IPS DF 6.9 (cell line): ENCODE measurements at regions not wholly inside any gene's neighbourhood (a gene's known extent, or its start where the extent isn't known, plus 50 kb on each side); places are given as distances from the start of the nearest gene placed in this dataset.

Source experiments
- DNase-seq: peaks from one replicate; pipeline ENCODE4 v3.0.0-alpha.2; 2013; ENCODE audit warnings: low read depth, low spot score
- H3K27ac ChIP-seq: one replicate; pipeline ENCODE4 v1.5.1; 2013; ENCODE audit warnings: low read length, control low read depth
- H3K27me3 ChIP-seq: 2 replicates; pipeline ENCODE4 v1.6.1; 2013; ENCODE audit warnings: mild to moderate bottlenecking, low read length; ENCODE audit not compliant: control insufficient read depth, insufficient read depth
- H3K36me3 ChIP-seq: 2 replicates; pipeline ENCODE4 v1.6.1; 2013; ENCODE audit warnings: low read length; ENCODE audit not compliant: control insufficient read depth, insufficient read depth
- H3K4me1 ChIP-seq: 2 replicates; pipeline ENCODE4 v1.6.1; 2013; ENCODE audit warnings: low read length; ENCODE audit not compliant: control insufficient read depth, insufficient read depth
- H3K4me3 ChIP-seq: 2 replicates; pipeline ENCODE4 v1.5.1; 2013; ENCODE audit warnings: mild to moderate bottlenecking, low read length
- H3K9me3 ChIP-seq: 2 replicates; pipeline ENCODE4 v1.6.1; 2013; ENCODE audit warnings: low read length, inconsistent platforms; ENCODE audit not compliant: control insufficient read depth, insufficient read depth
- WGBS: extraction: QIAGEN DNeasy Blood & Tissue Kit; methylation state at CpG from one replicate; pipeline ENCODE4 v1.1.7; 2013; ENCODE audit warnings: mixed read lengths, missing lambda C conversion rate; ENCODE audit not compliant: insufficient read length, insufficient coverage; 5-methylcytosine and 5-hydroxymethylcytosine counted together

GRCh38 chr13:73404581-73404980 is 345.8 kb downstream of the KLF5 start:
- no peaks in the 10 kb centered on the region for H3K4me1 ChIP-seq
- no peaks in the 10 kb centered on the region for H3K9me3 ChIP-seq
- no peaks in the 10 kb centered on the region for H3K27me3 ChIP-seq
- no peak overlapping the region for H3K27ac ChIP-seq
- WGBS: no CpG with 5 or more reads among the region's 2 CpGs
- no peaks in the 10 kb centered on the region for H3K36me3 ChIP-seq
- H3K4me3 ChIP-seq: no peak overlapping the region
- DNase-seq: no peak

DNA sequence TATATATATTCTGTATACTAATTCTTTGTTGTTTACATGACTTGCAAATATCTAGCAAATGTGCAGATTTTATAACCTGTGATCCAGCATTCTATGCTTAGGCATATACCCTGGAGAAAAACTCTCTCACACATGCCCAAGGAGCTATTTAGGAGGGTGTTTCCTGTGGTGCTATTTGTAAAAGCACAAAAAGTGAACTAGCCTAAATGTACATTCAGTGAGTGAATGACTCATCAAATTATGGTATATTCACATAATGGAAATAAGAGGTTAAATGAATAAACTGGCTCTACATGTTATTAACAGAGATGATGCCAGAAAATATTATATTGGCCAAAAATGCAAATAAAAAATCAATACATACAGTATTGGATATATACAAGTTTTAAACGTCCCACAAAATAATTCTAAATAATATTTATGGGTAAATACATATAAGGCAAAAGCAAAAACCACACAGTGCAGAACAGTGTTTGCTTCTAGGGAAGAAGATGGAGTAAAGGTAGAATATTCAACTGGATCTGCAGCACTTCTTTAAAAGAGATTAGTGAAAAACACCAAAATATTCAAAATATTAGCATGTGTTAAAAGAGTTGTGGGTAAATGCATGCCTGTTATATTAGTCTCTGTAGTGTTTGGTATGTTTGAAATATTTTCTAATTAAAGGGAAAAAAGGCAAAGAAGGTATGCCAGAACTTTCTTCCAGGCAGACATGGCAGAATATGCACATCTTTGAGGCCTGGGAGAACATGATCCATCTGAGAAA is 344.7 kb downstream of the KLF5 start:
- Histone ChIP-seq H3K9me3 (no peaks in the 10 kb centered on the region), H3K27ac (no peak overlapping the region), H3K27me3 (no peaks in the 10 kb centered on the region), H3K4me3 (no peak overlapping the region), H3K4me1 (no peaks in the 10 kb centered on the region), H3K36me3 (no peaks in the 10 kb centered on the region)
- no peak for DNase-seq
- no CpG with 5 or more reads among the region's 1 CpG for WGBS

DNA sequence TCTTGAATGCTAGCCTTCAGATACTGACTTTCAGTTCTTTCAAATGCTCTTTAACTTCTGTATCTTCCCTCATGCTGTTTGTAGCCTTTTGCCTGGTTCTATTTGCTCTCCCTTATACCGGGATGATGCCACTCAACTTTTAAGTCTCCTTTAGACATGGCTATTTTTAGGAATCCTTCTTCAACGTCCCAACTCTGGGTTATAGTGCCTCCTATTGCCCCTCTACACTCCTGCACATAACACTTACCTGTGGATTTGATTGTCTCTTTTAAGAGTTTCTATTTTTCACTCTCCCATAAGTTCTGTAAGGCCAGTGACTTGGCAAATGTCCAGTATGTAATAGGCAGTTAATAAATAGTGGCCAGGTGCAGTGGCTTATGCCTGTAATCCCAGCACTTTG is 343.0 kb downstream of the KLF5 start:
- H3K27me3 ChIP-seq: no peaks in the 10 kb centered on the region
- no peaks in the 10 kb centered on the region for H3K36me3 ChIP-seq
- H3K4me1 ChIP-seq: no peaks in the 10 kb centered on the region
- DNase-seq: peak; percentile 9
- H3K4me3 ChIP-seq: no peak overlapping the region
- no peaks in the 10 kb centered on the region for H3K9me3 ChIP-seq
- no CpG with 5 or more reads among the region's 2 CpGs for WGBS
- H3K27ac ChIP-seq: no peak overlapping the region

- H3K27me3 ChIP-seq: no peaks in the 10 kb centered on the region
- H3K4me1 ChIP-seq: no peaks in the 10 kb centered on the region
- WGBS: no CpG with 5 or more reads among the region's 10 CpGs
- no peak overlapping the region for H3K27ac ChIP-seq
- no peaks in the 10 kb centered on the region for H3K36me3 ChIP-seq
- no peak for DNase-seq
- H3K9me3 ChIP-seq: no peaks in the 10 kb centered on the region
- H3K4me3 ChIP-seq: no peak overlapping the region
Measured at GRCh38 chr13:73399347-73400216, 340.8 kb downstream of the KLF5 start.

DNA sequence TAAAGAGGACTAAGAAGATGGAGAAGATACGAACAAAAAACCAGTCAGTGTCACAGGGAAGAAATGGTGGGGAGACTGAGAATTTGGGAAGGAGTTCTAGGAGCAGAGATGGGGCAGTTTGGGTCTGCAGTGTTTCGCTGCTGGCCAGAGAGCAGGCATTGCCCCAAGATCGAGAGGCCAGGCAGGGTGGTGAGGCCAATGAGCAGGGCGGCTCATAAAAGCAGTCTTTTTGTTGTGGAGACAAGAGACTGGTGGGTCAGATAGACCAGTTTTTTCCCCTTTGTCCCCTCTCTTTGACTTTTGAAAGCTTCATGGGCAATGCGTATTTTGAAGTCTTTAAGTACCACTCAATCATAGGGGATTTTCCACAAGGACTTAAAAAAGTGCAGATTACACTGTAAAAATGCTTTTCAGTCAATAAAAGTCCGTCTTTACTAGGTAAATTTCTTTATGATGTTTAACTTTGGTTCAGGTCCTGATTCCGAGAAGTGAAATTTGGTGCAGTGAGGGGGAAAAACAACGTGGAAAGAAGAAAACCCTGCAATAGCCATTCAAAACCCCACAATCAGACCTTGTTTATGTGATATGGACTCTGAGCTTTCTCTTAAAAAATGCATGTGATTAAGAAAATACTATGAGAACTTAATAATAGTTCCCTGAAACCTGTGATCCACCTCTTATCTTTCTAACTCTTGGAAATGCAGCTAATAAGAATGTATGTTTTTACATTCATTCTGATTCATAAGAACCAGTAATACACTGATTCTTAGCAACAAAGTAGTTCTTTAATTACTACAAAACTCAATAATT is 338.9 kb downstream of the KLF5 start:
- Histone ChIP-seq H3K9me3 (no peaks in the 10 kb centered on the region), H3K27ac (no peak overlapping the region), H3K4me3 (no peak overlapping the region), H3K36me3 (no peaks in the 10 kb centered on the region), H3K27me3 (no peaks in the 10 kb centered on the region), H3K4me1 (no peaks in the 10 kb centered on the region)
- DNase-seq: no peak
- no CpG with 5 or more reads among the region's 8 CpGs for WGBS

DNA sequence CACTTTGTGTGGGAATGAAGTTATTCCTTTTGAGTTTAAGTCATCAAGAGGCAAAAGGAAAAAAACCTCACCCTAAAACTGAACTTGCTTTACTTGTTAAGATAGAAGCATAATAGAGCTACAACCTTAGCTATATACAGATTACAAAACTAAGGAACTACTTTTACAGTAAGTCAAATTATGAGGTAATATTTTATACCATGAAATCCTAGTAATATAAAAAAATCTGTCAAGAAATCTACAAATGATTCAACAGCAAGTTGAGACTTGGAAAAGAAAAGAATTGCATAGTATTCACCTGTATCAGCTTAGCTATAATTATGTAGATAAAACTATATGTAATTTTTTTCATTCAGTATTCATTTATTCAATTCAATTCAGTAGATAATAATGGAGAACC is 335.3 kb downstream of the KLF5 start:
- no peaks in the 10 kb centered on the region for H3K36me3 ChIP-seq
- no peaks in the 10 kb centered on the region for H3K27me3 ChIP-seq
- H3K9me3 ChIP-seq: no peaks in the 10 kb centered on the region
- no peaks in the 10 kb centered on the region for H3K4me1 ChIP-seq
- H3K4me3 ChIP-seq: no peak overlapping the region
- DNase-seq: no peak
- no peak overlapping the region for H3K27ac ChIP-seq

- DNase-seq: no peak
- H3K9me3 ChIP-seq: no peaks in the 10 kb centered on the region
- WGBS: no CpG with 5 or more reads among the region's 2 CpGs
- no peaks in the 10 kb centered on the region for H3K27me3 ChIP-seq
- H3K4me3 ChIP-seq: no peak overlapping the region
- H3K4me1 ChIP-seq: no peaks in the 10 kb centered on the region
- no peaks in the 10 kb centered on the region for H3K36me3 ChIP-seq
- no peak overlapping the region for H3K27ac ChIP-seq
Measured at GRCh38 chr13:73390100-73390499, 331.3 kb downstream of the KLF5 start.

- H3K27me3 ChIP-seq: no peaks in the 10 kb centered on the region
- H3K4me1 ChIP-seq: no peaks in the 10 kb centered on the region
- H3K4me3 ChIP-seq: no peak overlapping the region
- H3K36me3 ChIP-seq: no peaks in the 10 kb centered on the region
- no peak for DNase-seq
- no peaks in the 10 kb centered on the region for H3K9me3 ChIP-seq
- H3K27ac ChIP-seq: no peak overlapping the region
Measured at GRCh38 chr13:73388586-73388985, 329.8 kb downstream of the KLF5 start.

DNA sequence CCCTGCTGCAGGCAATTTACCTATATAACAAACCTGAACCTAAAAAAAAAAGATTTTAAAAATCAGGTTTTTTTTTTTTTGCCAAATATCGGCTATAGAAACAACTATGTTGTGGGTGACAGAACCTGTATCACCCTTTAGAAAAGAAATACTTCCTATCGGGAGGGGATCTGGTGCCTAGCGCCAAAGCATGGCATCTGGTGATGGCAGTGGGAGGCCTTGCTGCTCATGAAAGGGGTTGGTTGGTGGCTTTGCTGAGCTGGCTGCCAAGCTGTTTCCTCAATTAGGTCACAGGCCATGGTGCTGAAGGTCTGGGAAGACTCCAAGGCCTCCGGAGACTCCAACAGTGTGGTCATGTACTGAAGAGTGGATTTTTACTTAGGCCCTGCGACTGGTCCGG is 328.5 kb downstream of the KLF5 start:
- DNase-seq: no peak
- Histone ChIP-seq H3K4me3 (no peak overlapping the region), H3K9me3 (no peaks in the 10 kb centered on the region), H3K27me3 (no peaks in the 10 kb centered on the region), H3K4me1 (no peaks in the 10 kb centered on the region), H3K27ac (no peak overlapping the region), H3K36me3 (no peaks in the 10 kb centered on the region)
- WGBS: no CpG with 5 or more reads among the region's 6 CpGs

DNA sequence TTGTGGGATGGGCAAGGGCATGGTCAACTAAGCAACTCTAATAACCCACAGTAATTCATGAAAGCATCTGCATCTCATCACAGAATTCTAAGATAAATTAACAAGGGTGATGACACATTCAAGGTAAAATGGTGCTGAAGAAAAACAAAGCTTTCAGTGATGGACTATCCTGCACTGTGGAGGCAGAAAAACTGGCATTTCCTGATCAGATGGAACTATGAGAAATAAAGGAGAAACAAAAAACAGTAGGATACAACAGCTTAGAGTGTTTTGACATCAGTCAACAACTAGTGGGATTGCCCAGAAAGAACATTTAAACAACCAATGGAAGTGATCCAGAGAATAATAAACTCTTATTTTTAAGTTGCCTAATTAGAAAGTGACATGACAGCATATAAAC is 327.0 kb downstream of the KLF5 start:
- no peaks in the 10 kb centered on the region for H3K9me3 ChIP-seq
- no peak overlapping the region for H3K4me3 ChIP-seq
- no peaks in the 10 kb centered on the region for H3K27me3 ChIP-seq
- no peaks in the 10 kb centered on the region for H3K4me1 ChIP-seq
- H3K27ac ChIP-seq: no peak overlapping the region
- no peak for DNase-seq
- H3K36me3 ChIP-seq: no peaks in the 10 kb centered on the region
